ENCODE measurements at regions not wholly inside any gene's neighbourhood (a gene's known extent, or its start where the extent isn't known, plus 50 kb on each side); places are given as distances from the start of the nearest gene placed in this dataset.

GRCh38 chr5:3195994-3196393 lies 399.6 kb upstream of the IRX1 start:
- FAIRE-seq: no peak

GRCh38 chr5:3194684-3195083 lies 400.9 kb upstream of the IRX1 start:
- no peak for ATAC-seq
- Histone ChIP-seq H3K4me1 (no peaks in the 10 kb centered on the region), H3K9me3 (no peaks in the 10 kb centered on the region), H3K4me3 (no peak overlapping the region), H3K27me3 (peaks cover 0 to 33% (median 0%) of the 10 kb centered on the region in 4 donors), H3K27ac (no peak overlapping the region), H3K36me3 (no peaks in the 10 kb centered on the region)
- intact Hi-C loops (cut with DNase I): no loop called here
- no peak for DNase-seq
- no peak for TF ChIP-seq CTCF (IDR thresholded peaks at IDR 0.05)
- no peak for FAIRE-seq
- 17 to 19% methylated on average over 13 of the region's 13 CpGs for WGBS, 2 donors

More at GRCh38 chr5:3195994-3196393, 399.6 kb upstream of the IRX1 start:
- no peak for TF ChIP-seq CTCF (IDR thresholded peaks at IDR 0.05)
- intact Hi-C loops (cut with DNase I): no loop called here
- H3K9me3 ChIP-seq: no peaks in the 10 kb centered on the region
- 45 to 47% methylated on average over 8 of the region's 8 CpGs for WGBS, 2 donors
- ATAC-seq: no peak
- no peak for DNase-seq
- peaks cover 0 to 38% (median 0%) of the 10 kb centered on the region in 4 donors for H3K27me3 ChIP-seq
- H3K27ac ChIP-seq: no peak overlapping the region
- no peaks in the 10 kb centered on the region for H3K4me1 ChIP-seq
- no peaks in the 10 kb centered on the region for H3K36me3 ChIP-seq
- no peak overlapping the region for H3K4me3 ChIP-seq

GRCh38 chr5:3194271-3194670 lies 401.4 kb upstream of the IRX1 start:
- H3K27me3 ChIP-seq: peaks cover 0 to 33% (median 0%) of the 10 kb centered on the region in 4 donors
- H3K27ac ChIP-seq: no peak overlapping the region
- WGBS, 2 donors: 38% methylated on average over 7 of the region's 7 CpGs
- intact Hi-C loops (cut with DNase I): no loop called here
- H3K4me1 ChIP-seq: no peaks in the 10 kb centered on the region
- TF ChIP-seq CTCF (IDR thresholded peaks at IDR 0.05): no peak
- no peak overlapping the region for H3K4me3 ChIP-seq
- ATAC-seq: no peak
- H3K9me3 ChIP-seq: no peaks in the 10 kb centered on the region
- no peak for DNase-seq
- H3K36me3 ChIP-seq: no peaks in the 10 kb centered on the region
- no peak for FAIRE-seq

GRCh38 chr5:3191585-3191984 lies 404.0 kb upstream of the IRX1 start:
- Histone ChIP-seq H3K27ac (no peak overlapping the region), H3K27me3 (peaks cover 0 to 24% (median 0%) of the 10 kb centered on the region in 4 donors), H3K36me3 (no peaks in the 10 kb centered on the region), H3K4me1 (no peaks in the 10 kb centered on the region), H3K4me3 (no peak overlapping the region), H3K9me3 (no peaks in the 10 kb centered on the region)
- no peak for FAIRE-seq
- no peak for DNase-seq
- intact Hi-C loops (cut with DNase I): no loop called here
- ATAC-seq: no peak
- TF ChIP-seq CTCF (IDR thresholded peaks at IDR 0.05): no peak
- WGBS, 2 donors: 38 to 46% methylated on average over 15 of the region's 15 CpGs

GRCh38 chr5:3190930-3191329 lies 404.7 kb upstream of the IRX1 start:
- 62 to 75% methylated on average over 10 of the region's 10 CpGs for WGBS, 2 donors
- Histone ChIP-seq H3K27ac (no peak overlapping the region), H3K27me3 (peaks cover 0 to 26% (median 0%) of the 10 kb centered on the region in 4 donors), H3K36me3 (no peaks in the 10 kb centered on the region), H3K4me1 (no peaks in the 10 kb centered on the region), H3K9me3 (no peaks in the 10 kb centered on the region), H3K4me3 (no peak overlapping the region)
- no peak for FAIRE-seq
- intact Hi-C loops (cut with DNase I): no loop called here
- TF ChIP-seq CTCF (IDR thresholded peaks at IDR 0.05): no peak
- ATAC-seq: no peak
- DNase-seq: no peak

All from pancreas (tissue), 10 donors.